Dedifferentiated amniotic fluid mesenchymal stem cell (primary cell): ENCODE measurements at regions not wholly inside any gene's neighbourhood (a gene's known extent, or its start where the extent isn't known, plus 50 kb on each side); places are given as distances from the start of the nearest gene placed in this dataset.

ENCODE experiments used
- DNase-seq: peaks from one replicate; pipeline ENCODE4 v3.0.0-alpha.2; 2016; ENCODE audit errors: extremely low spot score

DNA sequence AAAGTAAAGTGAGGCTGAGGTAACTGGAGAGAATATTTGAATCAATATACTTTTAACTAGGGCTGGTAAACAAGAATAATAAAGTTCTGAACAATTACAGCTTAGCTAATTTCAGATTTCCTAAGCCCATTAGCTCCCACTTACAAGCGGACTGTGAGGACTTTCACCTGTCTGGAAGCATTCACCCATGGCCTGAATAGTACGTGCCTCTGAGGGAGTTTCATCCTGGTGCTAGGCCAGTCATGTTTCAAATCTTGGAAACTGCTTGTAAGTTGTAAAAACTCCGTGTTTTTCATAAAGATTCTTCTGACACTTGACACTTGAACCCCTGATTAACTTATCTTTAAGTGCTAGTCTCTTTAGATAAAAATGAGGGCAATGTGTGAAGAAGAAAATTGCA, 975.2 kb upstream of the GHITM start:
- DNase-seq, result no peak

DNA sequence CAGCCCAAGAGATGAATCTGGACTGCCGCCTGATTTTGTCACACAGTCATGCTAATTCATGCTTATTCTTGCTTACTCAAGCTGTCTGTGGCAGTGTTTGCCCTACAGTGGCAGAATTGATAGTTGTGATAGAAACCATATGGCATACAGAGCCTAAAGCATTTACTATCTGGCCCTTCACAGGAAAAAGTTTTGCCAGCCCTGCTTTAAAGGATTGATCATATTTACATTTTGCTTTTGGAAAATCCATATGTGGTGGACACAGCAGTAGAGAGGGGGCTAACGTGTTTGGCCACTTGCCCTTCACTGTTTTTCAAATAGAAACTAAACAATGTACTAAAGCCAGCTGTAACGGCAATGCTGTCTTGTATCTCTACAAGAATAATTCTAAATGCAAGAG, 974.0 kb upstream of the GHITM start:
- peak; percentile 58 for DNase-seq

GRCh38 chr10:83166344-83166743, 973.0 kb upstream of the GHITM start:
- DNase-seq, result no peak

- no peak for DNase-seq
Observed at GRCh38 chr10:83167081-83167480, 972.2 kb upstream of the GHITM start.

DNA sequence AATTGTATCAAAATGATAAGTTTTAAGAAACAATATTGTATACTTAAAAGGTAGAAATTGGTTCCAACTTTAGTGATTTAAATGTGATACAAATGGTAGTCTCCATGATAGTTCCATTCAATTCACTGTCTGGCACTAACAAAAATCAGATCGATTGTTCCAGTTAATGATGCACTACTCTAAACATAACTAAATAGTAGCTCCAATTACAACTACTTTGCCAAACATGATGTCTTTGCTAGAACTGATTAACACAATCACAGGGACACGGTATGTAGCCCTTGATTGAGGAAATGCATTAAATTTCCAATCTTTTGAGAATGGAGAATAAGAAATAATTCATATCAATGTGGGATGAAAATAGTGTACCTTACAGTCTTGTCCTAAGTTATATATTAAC, 962.4 kb upstream of the GHITM start:
- DNase-seq, result no peak

- no peak for DNase-seq
Observed at GRCh38 chr10:83178526-83178925, 960.8 kb upstream of the GHITM start.

- DNase-seq, result no peak
Observed at GRCh38 chr10:83179371-83179770, 959.9 kb upstream of the GHITM start.

GRCh38 chr10:83182076-83182475, 957.2 kb upstream of the GHITM start:
- DNase-seq, result no peak

GRCh38 chr10:83184641-83185040, 954.7 kb upstream of the GHITM start:
- no peak for DNase-seq

DNA sequence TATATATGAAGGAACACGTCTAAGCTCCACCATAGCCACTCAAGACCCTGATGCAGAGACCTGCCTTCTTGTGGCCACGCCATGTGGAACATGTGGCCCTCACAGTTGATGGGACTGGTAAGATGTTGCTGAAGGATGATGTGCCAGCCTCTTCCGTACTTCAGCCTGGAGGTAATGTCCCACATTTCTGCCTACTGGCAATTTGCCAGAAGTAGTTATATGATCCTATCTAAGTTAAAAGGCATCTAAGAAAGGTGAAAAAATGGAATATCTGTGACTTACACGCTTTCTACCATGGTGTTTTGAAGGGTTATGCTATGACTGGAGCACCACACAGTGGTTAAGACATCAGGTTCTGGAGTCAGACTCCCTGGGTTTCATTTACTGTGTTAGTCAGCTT, 948.7 kb upstream of the GHITM start:
- no peak for DNase-seq

- DNase-seq, result peak; percentile 28
Observed at GRCh38 chr10:83193026-83193425, 946.3 kb upstream of the GHITM start.

GRCh38 chr10:83195021-83195420, 944.3 kb upstream of the GHITM start:
- DNase-seq, result no peak

DNA sequence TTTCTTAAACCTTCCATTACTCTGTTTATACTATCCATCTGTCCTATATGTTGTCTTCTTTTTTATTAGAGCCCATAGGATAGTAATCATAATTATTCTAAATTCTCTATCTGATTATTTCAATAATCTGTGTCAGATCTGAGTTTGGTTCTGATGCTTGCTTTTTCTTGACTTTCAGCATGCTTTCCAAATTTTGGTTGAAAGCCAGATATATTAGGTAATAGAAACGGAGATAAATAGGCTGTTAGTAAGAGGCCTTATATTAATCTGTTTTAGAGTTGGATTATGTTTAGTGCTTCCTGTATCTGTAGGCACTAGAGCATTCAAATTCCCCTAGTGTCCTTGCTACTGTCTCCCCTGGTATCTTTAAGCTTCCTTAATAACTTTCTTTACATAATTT, 939.9 kb upstream of the GHITM start:
- no peak for DNase-seq

- no peak for DNase-seq
Observed at GRCh38 chr10:83205861-83206260, 933.4 kb upstream of the GHITM start.

- DNase-seq, result peak; percentile 32
Observed at GRCh38 chr10:83212632-83213334, 926.5 kb upstream of the GHITM start.

- DNase-seq, result no peak
Observed at GRCh38 chr10:83214136-83214535, 925.2 kb upstream of the GHITM start.

GRCh38 chr10:83218205-83218604, 921.1 kb upstream of the GHITM start:
- no peak for DNase-seq

DNA sequence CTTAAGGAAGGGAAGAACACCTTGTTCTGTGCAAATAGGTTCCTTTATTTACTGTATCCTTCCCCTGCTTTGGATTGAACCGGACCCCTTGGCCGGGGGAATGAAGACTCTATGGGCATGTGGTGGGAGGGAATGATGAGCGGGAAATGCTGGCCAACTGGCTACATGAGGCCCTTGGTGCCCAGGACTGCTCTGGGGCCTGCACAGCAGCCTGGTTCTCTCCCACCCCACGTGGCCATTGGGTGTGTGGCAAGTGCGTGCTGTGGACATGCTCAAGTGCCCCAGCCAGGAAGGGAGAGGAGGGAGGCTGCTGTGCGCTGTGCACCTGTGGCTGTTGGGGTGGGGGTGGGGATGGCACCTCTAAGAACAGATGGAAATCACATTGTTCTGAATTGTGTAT, 917.0 kb upstream of the GHITM start:
- DNase-seq, result no peak

DNA sequence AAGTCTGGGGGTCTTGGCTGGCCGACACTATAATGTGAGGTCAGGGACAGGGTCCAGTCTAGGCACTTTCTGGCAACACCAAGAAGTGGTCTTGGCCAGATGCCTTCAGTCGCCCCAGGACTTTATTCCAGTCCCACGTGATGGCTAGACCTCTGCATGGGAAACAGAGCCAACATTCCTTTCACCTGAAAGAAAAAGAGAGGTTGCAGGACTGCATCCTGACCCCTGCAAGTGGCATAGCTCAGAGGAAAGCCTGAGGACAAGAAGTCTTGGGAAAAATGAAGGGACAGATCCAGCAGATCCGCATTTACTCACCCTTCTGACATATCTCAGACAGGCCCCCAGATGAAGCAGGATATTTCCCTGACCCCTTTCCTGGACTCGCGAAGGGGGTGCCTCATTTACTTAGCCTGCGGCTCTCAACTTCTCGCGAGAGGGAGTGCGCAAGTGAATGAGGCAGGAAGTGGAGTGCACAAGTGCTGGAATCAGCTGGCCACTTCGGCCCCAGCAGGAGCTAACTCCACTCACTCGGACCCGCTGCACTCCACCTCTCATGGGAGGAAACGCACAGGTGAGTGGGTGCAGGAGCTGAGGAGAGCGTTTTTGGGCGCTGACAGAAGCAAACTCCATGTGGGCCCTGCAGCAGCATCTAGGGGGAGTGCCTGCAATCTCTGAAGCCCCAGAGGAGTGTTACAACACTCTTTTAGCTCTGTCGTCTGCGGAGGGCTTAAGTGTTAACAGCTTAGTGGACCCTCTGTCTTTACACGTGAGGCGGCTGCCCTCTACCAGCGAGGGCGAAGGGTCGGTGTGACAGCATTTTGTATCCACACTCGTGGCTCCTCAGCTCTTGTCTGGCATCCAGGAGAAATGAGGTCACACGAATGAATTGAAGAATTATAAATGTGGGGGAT, 916.2 kb upstream of the GHITM start:
- DNase-seq, result no peak

DNA sequence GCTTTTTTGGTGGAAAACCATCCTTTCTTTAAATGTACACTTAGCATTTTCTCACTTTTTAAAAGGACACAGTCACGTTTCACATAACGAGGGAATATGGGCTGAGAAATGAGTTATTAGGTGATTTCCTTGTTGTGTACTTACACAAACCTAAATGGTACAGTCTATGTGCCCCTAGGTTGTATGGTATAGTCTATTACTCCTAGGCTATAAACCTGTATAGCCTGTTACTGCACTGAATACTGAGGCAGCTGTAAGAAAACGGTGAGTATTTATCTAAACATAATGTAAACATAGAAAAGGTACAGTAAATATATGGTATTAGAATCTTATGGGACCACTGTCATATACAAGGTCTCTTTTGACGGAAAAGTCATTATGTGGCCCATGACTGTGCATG, 913.5 kb upstream of the GHITM start:
- no peak for DNase-seq

DNA sequence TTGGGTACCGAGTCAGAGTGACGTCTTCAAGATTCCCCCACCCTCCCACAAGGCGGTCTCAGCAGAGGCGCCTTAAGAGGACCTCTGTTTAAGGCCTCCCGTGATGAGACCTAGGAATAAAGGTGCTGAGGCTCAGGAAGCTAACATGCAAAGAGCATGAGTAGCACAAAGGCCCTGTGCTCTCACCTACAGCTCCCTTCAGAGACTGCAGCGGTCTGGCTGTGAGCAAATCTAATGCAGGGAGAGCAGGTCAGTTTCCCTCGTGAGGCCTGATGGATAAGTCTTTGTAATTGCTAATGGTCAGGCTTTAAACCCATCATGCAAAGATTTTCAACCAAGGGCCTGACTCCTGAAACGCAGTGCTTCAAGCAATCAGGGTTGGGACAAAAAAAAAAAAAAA, 909.3 kb upstream of the GHITM start:
- no peak for DNase-seq

DNA sequence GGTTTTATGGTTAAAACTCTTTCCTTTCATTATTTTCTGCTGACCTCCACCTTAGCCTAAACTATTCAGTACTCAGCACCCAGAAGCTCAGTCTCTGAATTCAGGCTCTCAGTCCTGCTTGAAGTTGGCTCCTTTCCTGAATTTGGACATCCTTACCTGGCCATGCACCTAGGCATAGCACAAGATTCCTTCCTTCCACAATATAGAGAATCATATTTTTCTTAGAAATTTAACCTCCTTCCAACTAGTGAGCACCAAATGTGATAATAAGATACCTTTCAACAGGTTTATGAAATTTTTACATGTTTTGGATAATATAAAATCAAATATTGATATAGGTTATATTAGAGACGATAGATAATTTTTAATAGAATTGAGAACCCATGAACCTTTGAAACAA, 905.6 kb upstream of the GHITM start:
- no peak for DNase-seq

- DNase-seq, result no peak
Observed at GRCh38 chr10:83248106-83248631, 891.1 kb upstream of the GHITM start.
